H9 (cell line): ENCODE measurements at regions not wholly inside any gene's neighbourhood (a gene's known extent, or its start where the extent isn't known, plus 50 kb on each side); places are given as distances from the start of the nearest gene placed in this dataset.
A peak's percentile ranks its signal among the peaks of the same experiment; 100 is the strongest.

Experiments used
- DNase-seq: peaks from one replicate; pipeline ENCODE4 v3.0.0-alpha.2; 2017
- H2AFZ ChIP-seq: one replicate; pipeline ENCODE4 v1.6.1; 2013; ENCODE audit warnings: mild to moderate bottlenecking, low read length, control low read depth, moderate library complexity
- H2AK5ac ChIP-seq: 2 replicates; pipeline ENCODE4 v1.6.1; 2013; ENCODE audit warnings: low read length, control low read depth, mixed read lengths; ENCODE audit not compliant: insufficient read length
- H2BK120ac ChIP-seq: one replicate; pipeline ENCODE4 v1.6.1; 2013; ENCODE audit warnings: low read depth, mild to moderate bottlenecking, low read length, control low read depth, inconsistent platforms; ENCODE audit not compliant: poor library complexity, severe bottlenecking
- H2BK12ac ChIP-seq: 2 replicates; pipeline ENCODE4 v1.6.1; 2013; ENCODE audit warnings: low read length, control low read depth, mixed read lengths, low read depth; ENCODE audit not compliant: insufficient read length
- H2BK15ac ChIP-seq: 2 replicates; pipeline ENCODE4 v1.6.1; 2013; ENCODE audit warnings: low read depth, low read length, control low read depth
- H2BK20ac ChIP-seq: one replicate; pipeline ENCODE4 v1.6.1; 2013; ENCODE audit warnings: low read depth, mild to moderate bottlenecking, low read length, control low read depth, inconsistent platforms; ENCODE audit not compliant: poor library complexity, severe bottlenecking
- H2BK5ac ChIP-seq: 2 replicates; pipeline ENCODE4 v1.6.1; 2013; ENCODE audit warnings: low read length, control low read depth, mixed read lengths; ENCODE audit not compliant: insufficient read length
- H3K14ac ChIP-seq: 2 replicates; pipeline ENCODE4 v1.6.1; 2013; ENCODE audit warnings: low read length, control low read depth; ENCODE audit not compliant: insufficient read depth
- H3K18ac ChIP-seq: 2 replicates; pipeline ENCODE4 v1.6.1; 2013; ENCODE audit warnings: low read depth, mild to moderate bottlenecking, mixed read lengths, low read length, control low read depth; ENCODE audit not compliant: insufficient read length
- H3K23ac ChIP-seq: 2 replicates; pipeline ENCODE4 v1.6.1; 2013; ENCODE audit warnings: low read length, control low read depth, mixed read lengths, low read depth; ENCODE audit not compliant: insufficient read length
- H3K23me2 ChIP-seq: 2 replicates; pipeline ENCODE4 v1.6.1; 2013; ENCODE audit warnings: low read depth, mild to moderate bottlenecking, mixed read lengths, low read length, control low read depth; ENCODE audit not compliant: insufficient read length, poor library complexity, severe bottlenecking
- H3K27ac ChIP-seq: 2 replicates; pipeline ENCODE4 v1.5.1; 2013; ENCODE audit warnings: low read length, control low read depth, mixed read lengths, low read depth; ENCODE audit not compliant: insufficient read length
- H3K27me3 ChIP-seq: 2 replicates; pipeline ENCODE4 v1.6.1; 2013; ENCODE audit warnings: low read length, control low read depth, inconsistent platforms; ENCODE audit not compliant: insufficient read depth
- H3K4ac ChIP-seq: 2 replicates; pipeline ENCODE4 v1.6.1; 2013; ENCODE audit warnings: low read depth, mild to moderate bottlenecking, control low read depth, inconsistent platforms, low read length, moderate library complexity
- H3K4me1 ChIP-seq: 2 replicates; pipeline ENCODE4 v1.6.1; 2013; ENCODE audit warnings: low read length, control low read depth, inconsistent platforms; ENCODE audit not compliant: insufficient read depth
- H3K4me2 ChIP-seq: 2 replicates; pipeline ENCODE4 v1.6.1; 2013; ENCODE audit warnings: low read length, control low read depth, mixed read lengths; ENCODE audit not compliant: insufficient read length, insufficient read depth
- H3K56ac ChIP-seq: 2 replicates; pipeline ENCODE4 v1.6.1; 2013; ENCODE audit warnings: low read depth, mild to moderate bottlenecking, mixed read lengths, low read length, control low read depth; ENCODE audit not compliant: insufficient read length
- H3K79me1 ChIP-seq: 2 replicates; pipeline ENCODE4 v1.6.1; 2013; ENCODE audit warnings: low read depth, mild to moderate bottlenecking, moderate library complexity, low read length, control low read depth, inconsistent platforms; ENCODE audit not compliant: insufficient read depth, poor library complexity, severe bottlenecking
- H3K79me2 ChIP-seq: 2 replicates; pipeline ENCODE4 v1.6.1; 2013; ENCODE audit warnings: low read length, control low read depth, inconsistent platforms; ENCODE audit not compliant: insufficient read depth
- H3K9ac ChIP-seq: 2 replicates; pipeline ENCODE4 v1.6.1; 2013; ENCODE audit warnings: low read length, control low read depth, mixed read lengths; ENCODE audit not compliant: insufficient read length; ENCODE audit errors: extremely low read depth
- H3K9me3 ChIP-seq: one replicate; pipeline ENCODE4 v1.6.1; 2013; ENCODE audit warnings: low read depth, low read length, inconsistent platforms; ENCODE audit not compliant: control insufficient read depth
- H3T11ph ChIP-seq: one replicate; pipeline ENCODE4 v1.6.1; 2013; ENCODE audit warnings: mild to moderate bottlenecking, low read length, control low read depth, inconsistent platforms
- H4K20me1 ChIP-seq: one replicate; pipeline ENCODE4 v1.6.1; 2013; ENCODE audit not compliant: control insufficient read depth, insufficient read length, insufficient read depth
- H4K5ac ChIP-seq: 2 replicates; pipeline ENCODE4 v1.6.1; 2013; ENCODE audit warnings: low read depth, mild to moderate bottlenecking, mixed read lengths, low read length, control low read depth; ENCODE audit not compliant: insufficient read length
- H4K8ac ChIP-seq: replicated peaks from 2 replicates; pipeline ENCODE4 v1.6.1; 2013; ENCODE audit warnings: low read length, control low read depth, mixed read lengths, low read depth; ENCODE audit not compliant: insufficient read length
- H4K91ac ChIP-seq: 2 replicates; pipeline ENCODE4 v1.6.1; 2013; ENCODE audit warnings: low read depth, mild to moderate bottlenecking, moderate library complexity, mixed read lengths, low read length, control low read depth; ENCODE audit not compliant: insufficient read length
- H3K27ac Mint-ChIP-seq, 3 experiments: 2 replicates in 2 of 3; 3 replicates in 1 of 3; pipeline ENCODE4 v1.8.0; 2020 to 2021; ENCODE audit warnings: mixed read lengths in 3 of 3, mild to moderate bottlenecking in 1 of 3, moderate library complexity in 1 of 3
- H3K27me3 Mint-ChIP-seq: 2 replicates; pipeline ENCODE4 v1.8.0; 2021; ENCODE audit warnings: low read depth, mild to moderate bottlenecking, moderate library complexity, mixed read lengths
- H3K36me3 Mint-ChIP-seq, 3 experiments: 2 replicates in 2 of 3; 3 replicates in 1 of 3; pipeline ENCODE4 v1.8.0; 2020 to 2021; ENCODE audit warnings: low read depth in 3 of 3, mixed read lengths in 3 of 3; ENCODE audit not compliant: insufficient read depth in 1 of 3
- H3K4me1 Mint-ChIP-seq, 2 experiments: 2 replicates each; pipeline ENCODE4 v1.8.0; 2020; ENCODE audit warnings: mixed read lengths in 2 of 2
- H3K4me3 Mint-ChIP-seq, 2 experiments: 2 replicates in 1 of 2; 3 replicates in 1 of 2; pipeline ENCODE4 v1.8.0; 2020 to 2021; ENCODE audit warnings: mild to moderate bottlenecking in 2 of 2, mixed read lengths in 2 of 2, moderate library complexity in 1 of 2
- H3K9me3 Mint-ChIP-seq, 2 experiments: 2 replicates in 1 of 2; 3 replicates in 1 of 2; pipeline ENCODE4 v1.8.0; 2020; ENCODE audit warnings: mild to moderate bottlenecking in 2 of 2, mixed read lengths in 2 of 2, moderate library complexity in 1 of 2
- WGBS: extraction: QIAGEN DNeasy Blood & Tissue Kit; methylation state at CpG from one replicate; pipeline ENCODE4 v1.1.7; 2013; ENCODE audit warnings: missing lambda C conversion rate, low lambda C conversion rate, mixed read lengths; ENCODE audit not compliant: insufficient read length; ENCODE audit errors: extremely low coverage; 5-methylcytosine and 5-hydroxymethylcytosine counted together
- TF ChIP-seq, protein P1 (sequence below): fragments of 200-600 bp; sonication (generic); conservative IDR thresholded peaks from 3 replicates; pipeline ENCODE4 v1.8.0; 2021; ENCODE audit warnings: antibody characterized with exemption, mild to moderate bottlenecking

DNA sequence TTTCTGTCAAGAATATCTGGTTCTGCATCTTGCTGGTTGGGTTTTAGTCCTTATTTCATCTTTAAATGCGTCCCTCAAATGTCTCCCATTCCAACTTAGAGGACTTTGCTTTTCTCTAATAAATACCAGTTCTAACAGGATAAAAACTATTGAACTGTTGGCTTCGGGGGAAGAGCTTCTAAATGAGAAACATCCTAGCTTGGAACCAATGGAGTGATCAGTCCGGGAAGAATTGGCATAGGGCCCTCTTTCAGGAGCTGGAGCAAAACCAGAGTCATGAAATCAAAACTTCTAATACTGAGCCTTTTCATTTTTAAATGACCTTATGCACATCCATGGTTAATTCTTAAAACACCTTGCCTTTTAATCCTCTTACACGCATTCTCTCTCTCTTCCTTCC is 401.6 kb upstream of the SMIM21 start:
- Histone ChIP-seq H3K18ac (no peak overlapping the region), H4K8ac (no peak overlapping the region), H3K23ac (no peak overlapping the region), H4K20me1 (no peaks in the 10 kb centered on the region), H3K4me2 (no peak overlapping the region), H3K79me2 (no peaks in the 10 kb centered on the region), H3K9me3 (no peaks in the 10 kb centered on the region), H2BK12ac (no peak overlapping the region), H3K23me2 (no peaks in the 10 kb centered on the region), H2BK5ac (no peak overlapping the region), H3K4ac (no peak overlapping the region), H2AFZ (no peak overlapping the region), H2BK20ac (no peak overlapping the region), H2BK15ac (no peak overlapping the region), H3T11ph (no peak overlapping the region), H4K5ac (no peak overlapping the region), H3K14ac (no peak overlapping the region), H3K56ac (no peak overlapping the region), H3K27ac (no peak overlapping the region), H4K91ac (no peak overlapping the region), H3K4me1 (peaks cover 3% of the 10 kb centered on the region; the same call in 1 of the 2 replicates), H3K27me3 (no peaks in the 10 kb centered on the region), H3K79me1 (no peaks in the 10 kb centered on the region), H2BK120ac (no peak overlapping the region), H2AK5ac (no peak overlapping the region), H3K9ac (no peak overlapping the region)
- no CpG with 5 or more reads among the region's 4 CpGs for whole genome bisulfite sequencing
- Mint-ChIP-seq H3K9me3 (peaks cover 0 to 4% of the 10 kb centered on the region in 2 experiments; a peak in 2 of 5 replicates), H3K4me1 (peaks cover 34% of the 10 kb centered on the region in 2 experiments), H3K4me3 (no peak overlapping the region), H3K36me3 (peaks cover 0 to 5% (median 0%) of the 10 kb centered on the region in 3 experiments; a peak in 3 of 7 replicates), H3K27me3 (no peaks in the 10 kb centered on the region; the same call in 1 of the 2 replicates), H3K27ac (peak overlapping the region in 2 of 3 experiments; percentile 25 to 72; a peak in 2 of 7 replicates)
- no peak for DNase-seq
- TF ChIP-seq, protein P1, sequence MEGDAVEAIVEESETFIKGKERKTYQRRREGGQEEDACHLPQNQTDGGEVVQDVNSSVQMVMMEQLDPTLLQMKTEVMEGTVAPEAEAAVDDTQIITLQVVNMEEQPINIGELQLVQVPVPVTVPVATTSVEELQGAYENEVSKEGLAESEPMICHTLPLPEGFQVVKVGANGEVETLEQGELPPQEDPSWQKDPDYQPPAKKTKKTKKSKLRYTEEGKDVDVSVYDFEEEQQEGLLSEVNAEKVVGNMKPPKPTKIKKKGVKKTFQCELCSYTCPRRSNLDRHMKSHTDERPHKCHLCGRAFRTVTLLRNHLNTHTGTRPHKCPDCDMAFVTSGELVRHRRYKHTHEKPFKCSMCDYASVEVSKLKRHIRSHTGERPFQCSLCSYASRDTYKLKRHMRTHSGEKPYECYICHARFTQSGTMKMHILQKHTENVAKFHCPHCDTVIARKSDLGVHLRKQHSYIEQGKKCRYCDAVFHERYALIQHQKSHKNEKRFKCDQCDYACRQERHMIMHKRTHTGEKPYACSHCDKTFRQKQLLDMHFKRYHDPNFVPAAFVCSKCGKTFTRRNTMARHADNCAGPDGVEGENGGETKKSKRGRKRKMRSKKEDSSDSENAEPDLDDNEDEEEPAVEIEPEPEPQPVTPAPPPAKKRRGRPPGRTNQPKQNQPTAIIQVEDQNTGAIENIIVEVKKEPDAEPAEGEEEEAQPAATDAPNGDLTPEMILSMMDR: no peak
